WERI-Rb-1 (cell line): ENCODE measurements at regions not wholly inside any gene's neighbourhood (a gene's known extent, or its start where the extent isn't known, plus 50 kb on each side); places are given as distances from the start of the nearest gene placed in this dataset.
"Not testable (repeated sequence)": the region's sequence is repeated elsewhere in the genome, so short reads cannot be mapped to it uniquely, and the experiment has no call there.

ENCODE experiments used
- DNase-seq: peaks from one replicate; pipeline ENCODE4 v3.0.0-alpha.2; 2020
- H3K27ac ChIP-seq: fragments of 250-450 bp; sonication (Bioruptor Pico); 2 replicates; pipeline ENCODE4 v1.5.1; 2020; ENCODE audit warnings: mild to moderate bottlenecking, moderate library complexity
- H3K27me3 ChIP-seq: fragments of 250-450 bp; sonication (Bioruptor Pico); 2 replicates; pipeline ENCODE4 v1.5.1; 2021; ENCODE audit warnings: mild to moderate bottlenecking, low read depth, moderate library complexity; ENCODE audit not compliant: insufficient read depth, severe bottlenecking
- H3K36me3 ChIP-seq: fragments of 250-450 bp; sonication (Bioruptor Pico); 2 replicates; pipeline ENCODE4 v1.5.1; 2020; ENCODE audit warnings: mild to moderate bottlenecking, moderate library complexity
- H3K4me3 ChIP-seq: 2 replicates; pipeline ENCODE4 v1.5.1; 2011; ENCODE audit warnings: low read depth, mild to moderate bottlenecking, control low read depth, low read length
- H3K9me3 ChIP-seq: fragments of 250-450 bp; sonication (Bioruptor Pico); 2 replicates; pipeline ENCODE4 v1.5.1; 2021; ENCODE audit warnings: mild to moderate bottlenecking, moderate library complexity; ENCODE audit not compliant: severe bottlenecking
- TF ChIP-seq, protein P1 (sequence below): IDR thresholded peaks from 2 replicates; pipeline ENCODE4 v1.5.1; 2011; ENCODE audit warnings: low read depth, mild to moderate bottlenecking, control low read depth, inconsistent platforms, low read length

GRCh38 chr19:21622920-21623319 lies 117.5 kb downstream of the ZNF429 start:
- H3K36me3 ChIP-seq, result no peaks in the 10 kb centered on the region
- TF ChIP-seq, protein P1, sequence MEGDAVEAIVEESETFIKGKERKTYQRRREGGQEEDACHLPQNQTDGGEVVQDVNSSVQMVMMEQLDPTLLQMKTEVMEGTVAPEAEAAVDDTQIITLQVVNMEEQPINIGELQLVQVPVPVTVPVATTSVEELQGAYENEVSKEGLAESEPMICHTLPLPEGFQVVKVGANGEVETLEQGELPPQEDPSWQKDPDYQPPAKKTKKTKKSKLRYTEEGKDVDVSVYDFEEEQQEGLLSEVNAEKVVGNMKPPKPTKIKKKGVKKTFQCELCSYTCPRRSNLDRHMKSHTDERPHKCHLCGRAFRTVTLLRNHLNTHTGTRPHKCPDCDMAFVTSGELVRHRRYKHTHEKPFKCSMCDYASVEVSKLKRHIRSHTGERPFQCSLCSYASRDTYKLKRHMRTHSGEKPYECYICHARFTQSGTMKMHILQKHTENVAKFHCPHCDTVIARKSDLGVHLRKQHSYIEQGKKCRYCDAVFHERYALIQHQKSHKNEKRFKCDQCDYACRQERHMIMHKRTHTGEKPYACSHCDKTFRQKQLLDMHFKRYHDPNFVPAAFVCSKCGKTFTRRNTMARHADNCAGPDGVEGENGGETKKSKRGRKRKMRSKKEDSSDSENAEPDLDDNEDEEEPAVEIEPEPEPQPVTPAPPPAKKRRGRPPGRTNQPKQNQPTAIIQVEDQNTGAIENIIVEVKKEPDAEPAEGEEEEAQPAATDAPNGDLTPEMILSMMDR, result no peak
- no peak for DNase-seq

GRCh38 chr19:21621671-21622070 lies 116.3 kb downstream of the ZNF429 start:
- Histone ChIP-seq H3K36me3 (no peaks in the 10 kb centered on the region), H3K27ac (no peak overlapping the region), H3K27me3 (no peaks in the 10 kb centered on the region), H3K4me3 (no peak overlapping the region), H3K9me3 (peaks cover 3% of the 10 kb centered on the region)
- no peak for DNase-seq
- TF ChIP-seq, protein P1, result no peak

More at GRCh38 chr19:21622920-21623319, 117.5 kb downstream of the ZNF429 start:
- Histone ChIP-seq H3K27me3 (no peaks in the 10 kb centered on the region), H3K27ac (no peak overlapping the region), H3K9me3 (peaks cover 3% of the 10 kb centered on the region), H3K4me3 (no peak overlapping the region)

DNA sequence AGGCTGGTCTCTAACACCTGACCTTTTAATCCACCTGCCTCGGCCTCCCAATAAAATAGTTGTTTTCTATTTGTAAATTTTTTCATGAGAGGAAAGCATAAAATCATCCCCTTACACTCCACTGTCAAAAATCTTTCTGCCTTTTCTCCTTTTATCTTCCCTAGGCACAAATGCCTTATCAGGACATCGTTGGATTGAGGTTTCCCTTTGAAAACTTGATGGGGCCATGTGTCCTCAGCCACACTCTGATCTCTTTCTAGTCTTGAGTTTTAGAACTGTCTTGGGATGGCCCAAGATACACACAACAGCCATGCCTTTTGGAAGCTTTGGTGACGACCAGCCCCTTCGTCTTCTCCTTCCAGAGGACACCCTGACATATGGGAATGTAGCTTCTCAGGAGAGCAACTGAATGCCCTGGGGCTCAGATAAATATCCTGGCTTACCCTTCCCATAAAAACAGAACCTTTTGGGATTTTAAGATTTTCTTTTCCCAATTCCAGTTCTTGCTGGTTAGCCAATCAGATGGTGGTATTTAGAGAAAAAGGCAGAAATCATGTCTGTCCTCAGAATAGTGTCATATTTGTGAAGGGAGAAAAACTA lies 112.4 kb downstream of the ZNF429 start:
- TF ChIP-seq, protein P1, result no peak
- no peak overlapping the region for H3K4me3 ChIP-seq
- peaks cover 3% of the 10 kb centered on the region for H3K9me3 ChIP-seq
- H3K27ac ChIP-seq, result no peak overlapping the region
- H3K36me3 ChIP-seq, result no peaks in the 10 kb centered on the region
- H3K27me3 ChIP-seq, result no peaks in the 10 kb centered on the region
- no peak for DNase-seq

GRCh38 chr19:21614776-21615175 lies 109.4 kb downstream of the ZNF429 start:
- not testable (repeated sequence) for H3K36me3 ChIP-seq, H3K27me3 ChIP-seq, H3K4me3 ChIP-seq, H3K9me3 ChIP-seq, H3K27ac ChIP-seq, DNase-seq

DNA sequence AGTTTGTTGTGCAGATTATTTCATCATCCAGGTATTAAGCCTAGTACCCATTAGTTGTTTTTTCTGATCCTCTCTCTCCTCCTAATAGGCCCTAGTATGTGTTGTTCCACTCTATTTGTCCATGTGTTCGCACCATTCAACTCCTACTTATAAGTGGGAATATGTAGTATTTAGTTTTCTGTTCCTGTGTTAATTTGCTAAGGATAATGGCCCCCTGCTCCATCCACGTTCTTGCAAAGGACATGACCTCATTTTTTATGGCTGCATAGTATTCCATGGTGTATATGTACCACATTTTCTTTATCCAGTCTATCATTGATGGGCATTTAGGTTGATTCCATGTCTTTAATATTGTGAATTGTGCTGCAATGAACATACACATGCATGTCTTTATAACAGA lies 107.8 kb downstream of the ZNF429 start:
- H3K27me3 ChIP-seq, DNase-seq, H3K36me3 ChIP-seq, H3K9me3 ChIP-seq, H3K27ac ChIP-seq, H3K4me3 ChIP-seq: not testable (repeated sequence)

GRCh38 chr19:21612403-21612872 lies 107.0 kb downstream of the ZNF429 start:
- Histone ChIP-seq H3K36me3 (no peaks in the 10 kb centered on the region), H3K27ac (no peak overlapping the region), H3K4me3 (no peak overlapping the region), H3K9me3 (no peaks in the 10 kb centered on the region), H3K27me3 (no peaks in the 10 kb centered on the region)
- no peak for DNase-seq
- TF ChIP-seq, protein P1, result no peak
